AG09319 (cell line): ENCODE measurements at regions not wholly inside any gene's neighbourhood (a gene's known extent, or its start where the extent isn't known, plus 50 kb on each side); places are given as distances from the start of the nearest gene placed in this dataset.
"Not testable (repeated sequence)": the region's sequence is repeated elsewhere in the genome, so short reads cannot be mapped to it uniquely, and the experiment has no call there.

Experiments
- DNase-seq: peaks from one replicate; pipeline ENCODE4 v3.0.0-alpha.2; 2010; ENCODE audit warnings: low read depth; ENCODE audit errors: extremely low read depth
- TF ChIP-seq, protein P1 (sequence below): IDR thresholded peaks from 2 replicates; pipeline ENCODE4 v1.5.1; 2011; ENCODE audit warnings: low read depth, mild to moderate bottlenecking, inconsistent platforms, low read length, moderate library complexity

DNA sequence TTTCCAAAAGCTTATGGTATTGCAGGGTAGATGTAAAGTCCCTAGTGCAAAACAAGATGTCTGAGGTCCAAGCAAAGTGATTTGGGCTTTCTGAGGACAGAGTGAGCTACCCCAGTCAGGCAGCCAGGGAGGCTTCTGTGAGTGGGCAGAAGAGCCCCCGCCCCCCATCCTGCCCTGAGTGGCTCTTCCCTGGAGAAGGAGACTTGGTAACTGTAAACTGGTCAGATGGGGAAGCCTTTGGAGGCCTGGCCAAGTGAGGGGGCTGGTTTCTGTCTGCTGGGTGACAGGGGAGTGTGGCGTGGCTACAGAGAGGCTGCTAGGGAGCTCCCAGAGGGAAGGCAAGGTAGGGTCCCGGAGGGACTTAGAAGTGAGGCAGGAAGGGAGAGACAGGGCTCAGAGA is 181.3 kb upstream of the HAAO start:
- DNase-seq, result no peak
- TF ChIP-seq, protein P1, sequence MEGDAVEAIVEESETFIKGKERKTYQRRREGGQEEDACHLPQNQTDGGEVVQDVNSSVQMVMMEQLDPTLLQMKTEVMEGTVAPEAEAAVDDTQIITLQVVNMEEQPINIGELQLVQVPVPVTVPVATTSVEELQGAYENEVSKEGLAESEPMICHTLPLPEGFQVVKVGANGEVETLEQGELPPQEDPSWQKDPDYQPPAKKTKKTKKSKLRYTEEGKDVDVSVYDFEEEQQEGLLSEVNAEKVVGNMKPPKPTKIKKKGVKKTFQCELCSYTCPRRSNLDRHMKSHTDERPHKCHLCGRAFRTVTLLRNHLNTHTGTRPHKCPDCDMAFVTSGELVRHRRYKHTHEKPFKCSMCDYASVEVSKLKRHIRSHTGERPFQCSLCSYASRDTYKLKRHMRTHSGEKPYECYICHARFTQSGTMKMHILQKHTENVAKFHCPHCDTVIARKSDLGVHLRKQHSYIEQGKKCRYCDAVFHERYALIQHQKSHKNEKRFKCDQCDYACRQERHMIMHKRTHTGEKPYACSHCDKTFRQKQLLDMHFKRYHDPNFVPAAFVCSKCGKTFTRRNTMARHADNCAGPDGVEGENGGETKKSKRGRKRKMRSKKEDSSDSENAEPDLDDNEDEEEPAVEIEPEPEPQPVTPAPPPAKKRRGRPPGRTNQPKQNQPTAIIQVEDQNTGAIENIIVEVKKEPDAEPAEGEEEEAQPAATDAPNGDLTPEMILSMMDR, result no peak

DNA sequence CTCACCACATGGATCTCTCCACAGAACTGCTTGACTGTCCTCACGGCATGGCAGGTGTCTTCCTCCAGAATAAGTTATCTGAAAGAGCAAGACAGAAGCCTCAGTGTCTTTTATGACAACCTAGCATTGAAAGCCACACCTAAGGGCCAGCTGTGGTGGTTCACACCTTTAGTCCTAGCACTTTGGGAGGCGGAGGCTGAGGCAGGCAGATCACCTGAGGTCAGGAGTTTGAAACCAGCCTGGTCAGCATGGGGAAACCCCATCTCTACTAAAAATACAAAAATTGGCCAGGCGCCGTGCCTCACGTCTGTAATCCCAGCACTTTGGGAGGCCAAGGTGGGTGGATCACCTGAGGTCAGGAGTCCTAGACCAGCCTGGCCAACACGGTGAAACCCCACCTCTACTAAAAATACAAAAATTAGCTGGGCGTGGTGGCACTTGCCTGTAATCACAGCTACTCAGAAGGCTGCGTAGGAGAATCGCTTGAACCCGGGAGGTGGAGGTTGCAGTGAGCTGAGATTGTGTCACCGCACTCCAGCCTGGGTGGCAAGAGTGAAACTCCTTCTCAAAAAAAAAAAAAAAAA is 180.6 kb upstream of the HAAO start:
- not testable (repeated sequence) for DNase-seq

DNA sequence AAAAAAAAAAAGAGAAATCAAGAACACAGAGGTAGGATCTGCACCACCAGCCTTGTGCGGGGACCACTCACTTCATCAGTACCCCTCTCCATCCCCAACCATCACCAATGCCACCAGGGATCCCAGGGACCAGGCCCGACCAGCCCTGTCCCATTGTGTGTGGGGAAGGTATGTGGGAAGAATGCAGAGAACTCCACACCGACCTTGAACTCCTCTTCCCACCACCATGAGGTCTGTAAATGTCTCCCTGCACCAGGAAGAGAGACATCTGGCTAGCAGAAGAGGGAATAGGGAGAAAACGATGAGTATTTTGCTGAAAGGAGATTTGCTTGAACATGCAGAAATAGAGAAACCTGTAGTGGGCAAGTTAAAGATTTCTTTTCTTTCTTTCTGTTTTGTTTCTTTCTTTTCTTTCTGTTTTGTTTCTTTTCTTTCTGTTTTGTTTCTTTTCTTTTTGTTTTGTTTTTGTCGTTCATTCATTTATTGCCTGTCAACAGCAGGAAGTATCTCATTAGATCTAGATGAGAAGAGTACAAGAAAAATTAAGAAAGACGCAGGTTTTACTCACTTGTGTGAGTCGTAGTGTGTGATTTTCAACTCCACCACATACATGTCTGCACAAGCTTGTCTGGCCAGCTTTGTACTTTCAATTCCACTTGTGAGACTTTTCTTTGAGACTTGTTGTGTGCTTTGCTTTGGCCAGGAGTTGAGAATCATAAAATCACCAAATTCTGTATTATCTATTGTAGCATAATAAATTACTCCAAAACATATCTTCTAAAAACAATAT is 179.8 kb upstream of the HAAO start:
- TF ChIP-seq, protein P1, result no peak
- no peak for DNase-seq

DNA sequence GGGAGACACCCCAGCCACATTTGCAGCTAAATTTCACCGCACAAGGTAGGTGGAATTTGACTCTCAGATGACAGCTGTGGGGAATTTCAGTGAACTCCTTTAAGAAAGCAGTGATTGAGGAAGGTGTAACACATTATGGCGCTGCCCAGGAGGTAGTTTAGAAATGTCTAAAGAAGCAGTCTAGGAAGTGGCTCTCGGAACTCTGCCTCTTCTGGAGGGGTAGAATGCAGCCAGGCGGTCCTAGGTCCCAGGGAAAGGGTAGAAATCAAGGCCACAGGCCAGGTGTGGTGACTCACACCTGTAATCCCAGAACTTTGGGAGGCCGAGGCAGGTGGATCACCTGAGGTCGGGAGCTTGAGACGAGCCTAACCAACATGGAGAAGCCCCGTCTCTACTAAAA is 179.0 kb upstream of the HAAO start:
- DNase-seq, result no peak
- TF ChIP-seq, protein P1, result no peak

DNA sequence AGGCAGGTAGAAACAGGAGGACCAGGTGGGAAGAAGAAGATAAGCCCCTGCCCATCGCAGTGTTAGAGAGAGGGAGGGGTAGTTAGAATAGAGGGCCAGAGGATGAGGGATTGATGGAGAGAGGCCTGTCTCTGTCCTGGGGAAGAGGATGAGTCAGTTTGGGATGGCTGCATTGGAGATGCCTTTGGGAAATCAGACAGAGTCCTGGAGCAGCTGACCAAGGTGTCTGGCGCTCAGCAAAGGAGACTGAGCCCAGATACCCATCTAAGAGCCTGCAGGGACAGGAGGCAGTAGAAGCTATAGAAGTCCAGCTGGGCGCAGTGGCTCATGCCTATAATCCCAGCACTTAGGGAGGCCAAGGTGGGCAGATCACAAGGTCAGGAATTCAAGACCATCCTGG is 177.8 kb upstream of the HAAO start:
- TF ChIP-seq, protein P1, result no peak
- no peak for DNase-seq

DNA sequence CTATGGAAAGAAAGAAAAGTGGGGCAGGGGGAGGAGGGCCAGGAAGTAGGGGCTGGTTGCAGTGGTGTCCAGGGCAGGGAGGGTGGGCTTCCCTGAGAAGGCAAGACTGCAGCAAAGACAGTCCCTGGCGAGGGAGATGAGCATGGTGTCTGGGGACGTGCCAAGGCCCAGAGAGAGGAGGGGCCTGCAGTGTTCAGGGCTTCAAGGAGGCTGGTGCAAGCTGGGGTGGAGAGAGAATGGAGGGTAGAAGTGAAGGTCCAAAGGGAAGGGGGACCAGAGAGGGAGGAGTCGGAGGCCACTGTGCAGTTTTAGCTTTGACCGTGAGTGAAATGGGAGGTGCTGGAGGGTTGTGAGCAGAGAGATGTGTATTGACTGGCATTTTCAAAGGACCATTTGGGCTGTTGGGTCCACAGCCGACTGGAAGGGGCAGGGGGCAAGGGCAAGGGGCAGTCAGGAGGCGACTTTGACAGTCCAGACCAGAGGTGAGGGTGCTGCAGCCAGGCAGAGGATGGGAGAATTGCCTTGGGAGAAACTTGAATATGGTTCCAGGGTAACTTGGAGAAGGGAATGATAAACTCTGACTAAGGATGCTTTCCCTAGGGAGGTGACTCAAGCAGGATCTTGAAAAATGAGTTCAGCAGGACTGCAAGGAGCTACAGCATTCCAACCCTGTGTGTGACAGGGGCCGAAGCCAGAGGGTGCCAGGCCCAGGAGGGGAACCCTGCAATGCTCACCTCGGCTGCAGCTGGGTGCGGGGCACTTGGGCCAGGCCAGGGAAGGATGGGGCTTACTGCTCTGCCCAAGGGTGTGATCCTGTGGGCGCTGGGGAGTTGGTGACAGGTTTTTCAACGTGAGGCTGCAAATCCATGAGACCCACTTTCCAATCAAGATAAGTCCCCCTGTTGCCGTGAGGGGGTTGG is 177.1 kb upstream of the HAAO start:
- TF ChIP-seq, protein P1, result no peak
- DNase-seq, result peak; percentile 70

DNA sequence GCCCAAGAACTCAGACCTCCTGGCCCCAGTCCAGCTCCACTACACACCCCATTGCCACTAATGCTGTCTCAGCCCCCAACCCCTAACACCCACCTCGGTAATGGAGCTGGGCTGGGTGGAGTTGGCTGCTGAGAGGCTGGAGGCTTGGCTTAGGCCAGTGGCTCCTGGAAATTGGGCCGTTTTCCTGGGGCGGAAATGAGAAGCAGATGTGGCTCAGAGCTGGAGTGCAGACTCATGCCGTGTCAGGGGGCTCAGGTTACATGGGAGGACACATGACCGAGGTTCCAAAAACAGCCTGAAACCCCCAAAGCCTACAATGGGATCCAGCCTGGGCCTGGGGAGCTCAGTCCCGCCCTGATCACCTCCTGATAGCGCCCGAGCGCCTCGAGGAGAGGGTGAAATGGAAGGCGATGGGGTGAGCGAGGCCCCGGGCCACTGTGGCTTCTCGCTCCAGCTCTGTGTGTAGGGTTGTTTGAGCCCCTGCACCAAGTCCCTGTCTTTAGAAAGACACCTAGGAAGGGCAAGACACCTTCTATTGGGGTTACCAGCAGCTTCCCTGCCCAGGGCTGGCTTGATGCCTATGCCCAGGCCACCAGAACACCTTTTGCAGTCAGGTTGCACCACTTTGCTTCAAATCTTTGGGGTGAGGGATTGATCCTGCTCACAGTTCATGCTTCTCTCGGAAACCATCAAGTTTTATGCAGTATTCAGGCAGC is 175.7 kb upstream of the HAAO start:
- TF ChIP-seq, protein P1, result no peak
- peak; percentile 91 for DNase-seq
